HEK293 (cell line): ENCODE measurements at regions not wholly inside any gene's neighbourhood (a gene's known extent, or its start where the extent isn't known, plus 50 kb on each side); places are given as distances from the start of the nearest gene placed in this dataset.

ENCODE experiments used
- CTCF ChIA-PET: fragments of 350-600 bp; formaldehyde crosslinking; extraction: SDS; loops from one replicate; lab custom pipeline; 2021; ENCODE audit warnings: antibody characterized with exemption; lab: Yijun Ruan, JAX
- POLR2A ChIA-PET: fragments of 300-600 bp; formaldehyde crosslinking; extraction: SDS; loops from one replicate; lab custom pipeline; 2020; ENCODE audit warnings: antibody characterized with exemption, inconsistent platforms; lab: Yijun Ruan, JAX
- H3K27ac ChIP-seq: fragments of 200-500 bp; sonication (Bioruptor generic); 2 replicates; pipeline ENCODE4 v1.5.1; 2014; ENCODE audit warnings: low read depth, low read length, control low read depth, inconsistent platforms; ENCODE audit errors: extremely low read depth
- H3K36me3 ChIP-seq, 2 experiments: fragments of 200-500 bp in 1 of 2; sonication (Bioruptor generic) in 1 of 2; 1 replicate in 1 of 2; 2 replicates in 1 of 2; pipeline ENCODE4 v1.5.1; 2014 to 2017; ENCODE audit warnings: inconsistent platforms in 2 of 2, low read length in 2 of 2; ENCODE audit not compliant: control insufficient read depth in 2 of 2, insufficient read depth in 1 of 2
- H3K4me1 ChIP-seq: fragments of 200-500 bp; sonication (Bioruptor generic); 2 replicates; pipeline ENCODE4 v1.5.1; 2014; ENCODE audit warnings: mild to moderate bottlenecking, low read length, inconsistent platforms; ENCODE audit not compliant: control insufficient read depth, insufficient read depth
- H3K4me3 ChIP-seq: 2 replicates; pipeline ENCODE4 v1.5.1; 2011; ENCODE audit warnings: low read depth, mild to moderate bottlenecking, control low read depth, low read length, moderate library complexity
- H3K9me3 ChIP-seq: fragments of 200-500 bp; sonication (Bioruptor generic); 2 replicates; pipeline ENCODE4 v1.5.1; 2014; ENCODE audit warnings: low read depth, low read length, inconsistent platforms; ENCODE audit not compliant: control insufficient read depth, insufficient read depth
- EGR2 ChIP-seq: fragments of 450-650 bp; formaldehyde crosslinking; IDR thresholded peaks from 2 replicates; pipeline ENCODE4 v1.5.1; 2016; ENCODE audit warnings: low read depth, missing biosample characterization, missing genetic modification characterization
- YY1 ChIP-seq: fragments of 450-650 bp; formaldehyde crosslinking; IDR thresholded peaks from 2 replicates; pipeline ENCODE4 v1.5.1; 2018; ENCODE audit warnings: missing biosample characterization, missing genetic modification characterization
- ZFHX2 ChIP-seq: fragments of 450-650 bp; formaldehyde crosslinking; conservative IDR thresholded peaks from 2 replicates; pipeline ENCODE4 v1.5.1; 2016; ENCODE audit warnings: missing biosample characterization, missing genetic modification characterization
- ZFP41 ChIP-seq: fragments of 450-650 bp; formaldehyde crosslinking; IDR thresholded peaks from 2 replicates; pipeline ENCODE4 v1.5.1; 2016; ENCODE audit warnings: missing biosample characterization, missing genetic modification characterization, borderline replicate concordance
- ZNF10 ChIP-seq: fragments of 450-650 bp; formaldehyde crosslinking; IDR thresholded peaks from 2 replicates; pipeline ENCODE4 v1.5.1; 2017; ENCODE audit warnings: missing biosample characterization, missing genetic modification characterization
- ZNF114 ChIP-seq: fragments of 450-650 bp; formaldehyde crosslinking; IDR thresholded peaks from 2 replicates; pipeline ENCODE4 v1.5.0; 2017; ENCODE audit warnings: missing biosample characterization, missing genetic modification characterization
- ZNF211 ChIP-seq: fragments of 450-650 bp; formaldehyde crosslinking; IDR thresholded peaks from 2 replicates; pipeline ENCODE4 v1.5.1; 2016; ENCODE audit warnings: low read depth, missing biosample characterization, missing genetic modification characterization
- ZNF501 ChIP-seq: fragments of 450-650 bp; formaldehyde crosslinking; IDR thresholded peaks from 2 replicates; pipeline ENCODE4 v1.5.1; 2016; ENCODE audit warnings: missing biosample characterization, missing genetic modification characterization
- ZNF514 ChIP-seq: fragments of 450-650 bp; formaldehyde crosslinking; IDR thresholded peaks from 2 replicates; pipeline ENCODE4 v1.5.1; 2016; ENCODE audit warnings: missing biosample characterization, missing genetic modification characterization
- ZNF521 ChIP-seq: fragments of 450-650 bp; formaldehyde crosslinking; IDR thresholded peaks from 2 replicates; pipeline ENCODE4 v1.5.1; 2017; ENCODE audit warnings: missing biosample characterization, mild to moderate bottlenecking, missing genetic modification characterization
- ZNF544 ChIP-seq: fragments of 450-650 bp; formaldehyde crosslinking; IDR thresholded peaks from 2 replicates; pipeline ENCODE4 v1.5.0; 2017; ENCODE audit warnings: missing biosample characterization, missing genetic modification characterization
- ZNF596 ChIP-seq: fragments of 450-650 bp; IDR thresholded peaks from 2 replicates; pipeline ENCODE4 v1.5.0; 2018; ENCODE audit warnings: missing biosample characterization, mild to moderate bottlenecking, missing genetic modification characterization, moderate library complexity
- ZNF600 ChIP-seq: fragments of 450-650 bp; formaldehyde crosslinking; IDR thresholded peaks from 2 replicates; pipeline ENCODE4 v1.5.1; 2016; ENCODE audit warnings: missing biosample characterization, missing genetic modification characterization
- ZNF626 ChIP-seq: fragments of 450-650 bp; sonication (Bioruptor Pico); formaldehyde crosslinking; IDR thresholded peaks from 2 replicates; pipeline ENCODE4 v1.5.1; 2018; ENCODE audit warnings: missing biosample characterization, missing genetic modification characterization, inconsistent platforms
- ZNF664 ChIP-seq: fragments of 450-650 bp; formaldehyde crosslinking; IDR thresholded peaks from 2 replicates; pipeline ENCODE4 v1.5.1; 2016; ENCODE audit warnings: missing biosample characterization, missing genetic modification characterization
- ZNF701 ChIP-seq: fragments of 450-650 bp; formaldehyde crosslinking; IDR thresholded peaks from 2 replicates; pipeline ENCODE4 v1.5.1; 2016; ENCODE audit warnings: missing biosample characterization, missing genetic modification characterization
- TF ChIP-seq, protein P1 (sequence below): fragments of 450-650 bp; formaldehyde crosslinking; IDR thresholded peaks from 2 replicates; pipeline ENCODE4 v1.5.1; 2017; ENCODE audit warnings: missing biosample characterization, missing genetic modification characterization
- TF ChIP-seq, protein P2 (sequence below): fragments of 450-650 bp; formaldehyde crosslinking; IDR thresholded peaks from 2 replicates; pipeline ENCODE4 v1.5.1; 2016; ENCODE audit warnings: missing biosample characterization, missing genetic modification characterization
- TF ChIP-seq, protein P3 (sequence below): fragments of 450-650 bp; formaldehyde crosslinking; IDR thresholded peaks from 2 replicates; pipeline ENCODE4 v1.5.1; 2017; ENCODE audit warnings: missing biosample characterization, missing genetic modification characterization
- TF ChIP-seq, protein P4 (sequence below): fragments of 450-650 bp; formaldehyde crosslinking; IDR thresholded peaks from 2 replicates; pipeline ENCODE4 v1.5.0; 2017; ENCODE audit warnings: missing biosample characterization, missing genetic modification characterization, borderline replicate concordance

DNA sequence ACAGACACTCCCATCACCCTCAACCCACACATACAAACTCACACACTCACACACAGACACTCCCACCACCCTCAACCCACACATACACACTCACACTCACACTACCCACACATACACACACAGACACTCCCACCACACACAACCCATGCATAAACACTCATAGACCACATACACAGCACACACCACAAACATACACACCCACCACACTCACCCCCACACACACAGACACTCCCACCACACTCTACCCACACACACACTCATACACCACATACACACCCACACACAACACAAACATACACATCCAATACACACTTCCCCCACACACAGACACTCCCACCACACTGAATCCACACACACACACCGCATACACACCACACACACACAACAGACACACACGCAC lies 521.2 kb downstream of the TCERG1L start:
- Histone ChIP-seq H3K36me3 (no peaks in the 10 kb centered on the region), H3K27ac (no peak overlapping the region), H3K4me1 (no peaks in the 10 kb centered on the region)
- TF ChIP-seq EGR2 = peak; percentile 62; the same call in 1 of the 2 replicates
- TF ChIP-seq, protein P1, sequence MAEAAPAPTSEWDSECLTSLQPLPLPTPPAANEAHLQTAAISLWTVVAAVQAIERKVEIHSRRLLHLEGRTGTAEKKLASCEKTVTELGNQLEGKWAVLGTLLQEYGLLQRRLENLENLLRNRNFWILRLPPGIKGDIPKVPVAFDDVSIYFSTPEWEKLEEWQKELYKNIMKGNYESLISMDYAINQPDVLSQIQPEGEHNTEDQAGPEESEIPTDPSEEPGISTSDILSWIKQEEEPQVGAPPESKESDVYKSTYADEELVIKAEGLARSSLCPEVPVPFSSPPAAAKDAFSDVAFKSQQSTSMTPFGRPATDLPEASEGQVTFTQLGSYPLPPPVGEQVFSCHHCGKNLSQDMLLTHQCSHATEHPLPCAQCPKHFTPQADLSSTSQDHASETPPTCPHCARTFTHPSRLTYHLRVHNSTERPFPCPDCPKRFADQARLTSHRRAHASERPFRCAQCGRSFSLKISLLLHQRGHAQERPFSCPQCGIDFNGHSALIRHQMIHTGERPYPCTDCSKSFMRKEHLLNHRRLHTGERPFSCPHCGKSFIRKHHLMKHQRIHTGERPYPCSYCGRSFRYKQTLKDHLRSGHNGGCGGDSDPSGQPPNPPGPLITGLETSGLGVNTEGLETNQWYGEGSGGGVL (tag by site-specific recombination) = no peak
- peak; percentile 62 for TF ChIP-seq ZFHX2
- no peak for TF ChIP-seq ZNF10 (tag by site-specific recombination)
- TF ChIP-seq, all 188 proteins: peak for 2
- ChIA-PET CTCF (no interaction called here), POLR2A (no interaction called here)
- H3K9me3 ChIP-seq = no peaks in the 10 kb centered on the region
- H3K4me3 ChIP-seq = no peak overlapping the region

DNA sequence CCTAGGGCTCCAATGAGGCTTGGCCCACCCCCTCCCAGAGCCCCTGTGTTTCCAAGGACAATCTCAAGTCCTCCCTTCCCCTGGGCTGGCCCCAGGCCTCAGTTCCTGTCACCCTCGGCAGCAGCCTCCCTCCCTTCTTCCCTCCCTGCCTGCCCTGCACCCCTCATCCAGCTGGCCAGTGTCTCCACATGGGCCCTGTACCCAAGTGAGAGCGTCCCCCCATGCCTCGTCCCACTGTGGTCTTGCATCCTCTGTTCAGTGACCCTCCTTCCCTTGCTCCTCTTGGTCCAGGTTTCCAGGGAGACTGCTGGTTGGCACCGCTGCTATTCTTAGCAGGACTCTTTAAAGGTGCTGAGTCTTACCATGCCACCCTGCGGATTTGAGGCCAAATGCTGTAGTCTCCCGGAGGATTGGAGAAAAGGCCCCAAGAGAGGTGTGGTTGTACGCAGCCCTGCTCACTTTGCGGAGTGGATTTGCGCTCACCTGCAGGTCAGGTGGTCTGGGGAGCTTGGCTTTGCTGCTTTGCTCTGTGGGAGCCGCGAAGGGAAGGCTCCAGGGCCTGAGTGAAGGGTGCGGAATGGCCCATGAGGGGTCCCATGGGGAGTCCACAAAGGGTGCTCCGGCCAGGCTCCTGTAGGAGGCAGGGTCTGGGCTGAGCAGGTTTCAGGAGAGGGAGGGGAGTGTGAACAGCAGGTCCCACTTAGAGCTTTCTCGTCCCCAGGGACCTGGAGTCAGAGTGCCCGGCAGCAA lies 519.2 kb downstream of the TCERG1L start:
- no peaks in the 10 kb centered on the region for H3K36me3 ChIP-seq
- ChIA-PET CTCF (no interaction called here), POLR2A (no interaction called here)
- no peaks in the 10 kb centered on the region for H3K9me3 ChIP-seq
- H3K4me3 ChIP-seq = no peak overlapping the region
- no peaks in the 10 kb centered on the region for H3K4me1 ChIP-seq
- TF ChIP-seq YY1 (tag by site-specific recombination) (no peak), ZNF701 (tag by site-specific recombination) (no peak), ZNF626 (no peak), ZNF596 (tag by site-specific recombination) (no peak), EGR2 (no peak), ZNF501 (tag by site-specific recombination) (no peak), ZNF211 (tag by site-specific recombination) (no peak), ZNF664 (tag by site-specific recombination) (no peak), ZFP41 (tag by site-specific recombination) (no peak), ZNF514 (no peak), ZNF600 (no peak), ZNF521 (tag by site-specific recombination) (no peak), ZNF544 (tag by site-specific recombination) (no peak), ZNF114 (tag by site-specific recombination) (no peak)
- TF ChIP-seq, protein P2, sequence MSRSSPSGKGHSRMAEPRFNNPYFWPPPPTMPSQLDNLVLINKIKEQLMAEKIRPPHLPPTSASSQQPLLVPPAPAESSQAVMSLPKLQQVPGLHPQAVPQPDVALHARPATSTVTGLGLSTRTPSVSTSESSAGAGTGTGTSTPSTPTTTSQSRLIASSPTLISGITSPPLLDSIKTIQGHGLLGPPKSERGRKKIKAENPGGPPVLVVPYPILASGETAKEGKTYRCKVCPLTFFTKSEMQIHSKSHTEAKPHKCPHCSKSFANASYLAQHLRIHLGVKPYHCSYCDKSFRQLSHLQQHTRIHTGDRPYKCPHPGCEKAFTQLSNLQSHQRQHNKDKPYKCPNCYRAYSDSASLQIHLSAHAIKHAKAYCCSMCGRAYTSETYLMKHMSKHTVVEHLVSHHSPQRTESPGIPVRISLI (tag by site-specific recombination) = no peak
- TF ChIP-seq, protein P3, sequence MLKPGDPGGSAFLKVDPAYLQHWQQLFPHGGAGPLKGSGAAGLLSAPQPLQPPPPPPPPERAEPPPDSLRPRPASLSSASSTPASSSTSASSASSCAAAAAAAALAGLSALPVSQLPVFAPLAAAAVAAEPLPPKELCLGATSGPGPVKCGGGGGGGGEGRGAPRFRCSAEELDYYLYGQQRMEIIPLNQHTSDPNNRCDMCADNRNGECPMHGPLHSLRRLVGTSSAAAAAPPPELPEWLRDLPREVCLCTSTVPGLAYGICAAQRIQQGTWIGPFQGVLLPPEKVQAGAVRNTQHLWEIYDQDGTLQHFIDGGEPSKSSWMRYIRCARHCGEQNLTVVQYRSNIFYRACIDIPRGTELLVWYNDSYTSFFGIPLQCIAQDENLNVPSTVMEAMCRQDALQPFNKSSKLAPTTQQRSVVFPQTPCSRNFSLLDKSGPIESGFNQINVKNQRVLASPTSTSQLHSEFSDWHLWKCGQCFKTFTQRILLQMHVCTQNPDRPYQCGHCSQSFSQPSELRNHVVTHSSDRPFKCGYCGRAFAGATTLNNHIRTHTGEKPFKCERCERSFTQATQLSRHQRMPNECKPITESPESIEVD = no peak
- TF ChIP-seq, protein P4, sequence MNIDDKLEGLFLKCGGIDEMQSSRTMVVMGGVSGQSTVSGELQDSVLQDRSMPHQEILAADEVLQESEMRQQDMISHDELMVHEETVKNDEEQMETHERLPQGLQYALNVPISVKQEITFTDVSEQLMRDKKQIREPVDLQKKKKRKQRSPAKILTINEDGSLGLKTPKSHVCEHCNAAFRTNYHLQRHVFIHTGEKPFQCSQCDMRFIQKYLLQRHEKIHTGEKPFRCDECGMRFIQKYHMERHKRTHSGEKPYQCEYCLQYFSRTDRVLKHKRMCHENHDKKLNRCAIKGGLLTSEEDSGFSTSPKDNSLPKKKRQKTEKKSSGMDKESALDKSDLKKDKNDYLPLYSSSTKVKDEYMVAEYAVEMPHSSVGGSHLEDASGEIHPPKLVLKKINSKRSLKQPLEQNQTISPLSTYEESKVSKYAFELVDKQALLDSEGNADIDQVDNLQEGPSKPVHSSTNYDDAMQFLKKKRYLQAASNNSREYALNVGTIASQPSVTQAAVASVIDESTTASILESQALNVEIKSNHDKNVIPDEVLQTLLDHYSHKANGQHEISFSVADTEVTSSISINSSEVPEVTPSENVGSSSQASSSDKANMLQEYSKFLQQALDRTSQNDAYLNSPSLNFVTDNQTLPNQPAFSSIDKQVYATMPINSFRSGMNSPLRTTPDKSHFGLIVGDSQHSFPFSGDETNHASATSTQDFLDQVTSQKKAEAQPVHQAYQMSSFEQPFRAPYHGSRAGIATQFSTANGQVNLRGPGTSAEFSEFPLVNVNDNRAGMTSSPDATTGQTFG (tag by site-specific recombination) = no peak
- no peak overlapping the region for H3K27ac ChIP-seq
